ENCODE measurements at regions not wholly inside any gene's neighbourhood (a gene's known extent, or its start where the extent isn't known, plus 50 kb on each side); places are given as distances from the start of the nearest gene placed in this dataset.

- Histone ChIP-seq H3K9me3 (ENCODE audit: control insufficient read depth, insufficient read depth, low read depth, low read length) (no peaks in the 10 kb centered on the region), H3K9ac (ENCODE audit: low read length) (no peak overlapping the region), H3K27ac (ENCODE audit: low read depth, low read length) (no peak overlapping the region), H3K4me3 (ENCODE audit: low read depth, low read length) (no peak overlapping the region), H3K27me3 (ENCODE audit: control insufficient read depth, insufficient read depth, low read length) (no peaks in the 10 kb centered on the region), H3K4me1 (ENCODE audit: control insufficient read depth, insufficient read depth, low read length) (0 out of 2 replicates have a peak, but pooled peaks cover under 1% of the 10 kb centered on the region), H3K36me3 (ENCODE audit: control insufficient read depth, insufficient read depth, low read length) (no peaks in the 10 kb centered on the region)
Measured at GRCh38 chr15:98400120-98400519, 248.2 kb upstream of the IGF1R start.

- H3K9me3 ChIP-seq (ENCODE audit: control insufficient read depth, insufficient read depth, low read depth, low read length), result no peaks in the 10 kb centered on the region
Measured at GRCh38 chr15:98401029-98401428, 247.3 kb upstream of the IGF1R start.

DNA sequence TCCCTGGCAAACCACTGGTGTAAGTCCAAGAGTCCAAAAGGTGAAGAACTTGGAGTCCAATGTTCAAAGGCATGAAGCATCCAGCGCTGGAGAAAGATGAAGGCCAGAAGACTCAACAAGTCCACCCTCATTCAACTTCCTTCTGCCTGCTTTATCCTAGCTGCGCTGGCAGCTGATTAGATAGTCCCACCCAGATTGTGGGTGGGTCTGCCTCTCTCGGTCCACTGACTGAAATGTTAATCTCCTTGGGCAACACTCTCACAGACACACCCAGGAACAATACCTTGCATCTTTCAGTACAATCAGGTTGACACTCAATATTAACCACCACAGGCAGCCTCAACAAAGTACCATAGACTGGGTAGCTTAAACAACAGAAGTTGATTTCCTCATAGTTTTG, 245.9 kb upstream of the IGF1R start:
- H3K4me3 ChIP-seq (ENCODE audit: low read depth, low read length), result no peak overlapping the region
- no peak overlapping the region for H3K9ac ChIP-seq (ENCODE audit: low read length)
- H3K4me1 ChIP-seq (ENCODE audit: control insufficient read depth, insufficient read depth, low read length), result no peaks in the 10 kb centered on the region
- no peaks in the 10 kb centered on the region for H3K36me3 ChIP-seq (ENCODE audit: control insufficient read depth, insufficient read depth, low read length)
- no peaks in the 10 kb centered on the region for H3K9me3 ChIP-seq (ENCODE audit: control insufficient read depth, insufficient read depth, low read depth, low read length)
- no peak overlapping the region for H3K27ac ChIP-seq (ENCODE audit: low read depth, low read length)
- H3K27me3 ChIP-seq (ENCODE audit: control insufficient read depth, insufficient read depth, low read length), result no peaks in the 10 kb centered on the region

More at GRCh38 chr15:98401029-98401428, 247.3 kb upstream of the IGF1R start:
- no peak overlapping the region for H3K9ac ChIP-seq (ENCODE audit: low read length)
- H3K4me3 ChIP-seq (ENCODE audit: low read depth, low read length), result no peak overlapping the region
- no peak overlapping the region for H3K27ac ChIP-seq (ENCODE audit: low read depth, low read length)
- no peaks in the 10 kb centered on the region for H3K36me3 ChIP-seq (ENCODE audit: control insufficient read depth, insufficient read depth, low read length)
- no peaks in the 10 kb centered on the region for H3K27me3 ChIP-seq (ENCODE audit: control insufficient read depth, insufficient read depth, low read length)
- H3K4me1 ChIP-seq (ENCODE audit: control insufficient read depth, insufficient read depth, low read length), result no peaks in the 10 kb centered on the region

DNA sequence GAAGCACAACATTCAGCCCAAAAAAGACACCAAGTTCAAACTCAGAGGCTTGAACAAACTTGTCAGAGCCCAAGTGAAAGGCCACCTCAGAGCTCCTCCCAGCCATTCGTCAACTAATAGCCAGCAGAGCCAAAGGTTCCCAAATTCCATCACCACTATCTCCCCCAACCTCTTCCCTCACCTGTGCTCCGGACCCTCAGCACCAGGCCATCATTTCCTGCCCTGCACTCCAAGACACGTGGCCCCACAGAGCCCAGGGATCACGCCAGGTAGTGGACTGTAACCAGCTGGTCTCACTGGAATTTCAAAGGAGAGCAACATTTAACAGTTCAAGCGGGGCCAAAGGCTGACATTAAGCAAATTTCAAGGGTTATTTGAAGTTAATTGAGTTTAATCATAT, 245.2 kb upstream of the IGF1R start:
- Histone ChIP-seq H3K4me3 (ENCODE audit: low read depth, low read length) (no peak overlapping the region), H3K36me3 (ENCODE audit: control insufficient read depth, insufficient read depth, low read length) (no peaks in the 10 kb centered on the region), H3K4me1 (ENCODE audit: control insufficient read depth, insufficient read depth, low read length) (no peaks in the 10 kb centered on the region), H3K9me3 (ENCODE audit: control insufficient read depth, insufficient read depth, low read depth, low read length) (no peaks in the 10 kb centered on the region), H3K9ac (ENCODE audit: low read length) (no peak overlapping the region), H3K27ac (ENCODE audit: low read depth, low read length) (no peak overlapping the region), H3K27me3 (ENCODE audit: control insufficient read depth, insufficient read depth, low read length) (no peaks in the 10 kb centered on the region)

DNA sequence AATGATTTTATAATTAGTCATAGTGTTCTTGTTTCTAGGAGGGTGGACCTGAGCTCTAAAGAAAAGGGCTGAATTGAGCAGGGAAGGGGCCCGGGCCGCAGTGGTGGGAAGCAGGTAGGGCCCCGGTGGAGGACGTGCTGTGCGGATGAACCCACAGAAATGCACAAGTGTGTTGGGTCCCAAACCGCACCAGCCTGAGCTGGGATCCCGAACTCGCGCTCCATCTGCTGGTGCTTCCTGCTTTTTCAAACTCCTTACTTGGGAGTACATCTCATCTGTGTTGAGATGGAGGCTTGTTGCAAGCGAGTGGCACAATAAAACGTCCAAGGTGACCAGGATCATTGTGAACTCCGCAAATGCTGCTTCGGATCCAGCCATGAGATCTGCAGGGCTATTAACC, 244.8 kb upstream of the IGF1R start:
- H3K9ac ChIP-seq (ENCODE audit: low read length), result no peak overlapping the region
- H3K27ac ChIP-seq (ENCODE audit: low read depth, low read length), result no peak overlapping the region
- no peaks in the 10 kb centered on the region for H3K36me3 ChIP-seq (ENCODE audit: control insufficient read depth, insufficient read depth, low read length)
- no peaks in the 10 kb centered on the region for H3K9me3 ChIP-seq (ENCODE audit: control insufficient read depth, insufficient read depth, low read depth, low read length)
- no peaks in the 10 kb centered on the region for H3K27me3 ChIP-seq (ENCODE audit: control insufficient read depth, insufficient read depth, low read length)
- H3K4me3 ChIP-seq (ENCODE audit: low read depth, low read length), result no peak overlapping the region
- H3K4me1 ChIP-seq (ENCODE audit: control insufficient read depth, insufficient read depth, low read length), result no peaks in the 10 kb centered on the region

- no peaks in the 10 kb centered on the region for H3K4me1 ChIP-seq (ENCODE audit: control insufficient read depth, insufficient read depth, low read length)
- H3K4me3 ChIP-seq (ENCODE audit: low read depth, low read length), result no peak overlapping the region
- H3K36me3 ChIP-seq (ENCODE audit: control insufficient read depth, insufficient read depth, low read length), result no peaks in the 10 kb centered on the region
- no peaks in the 10 kb centered on the region for H3K9me3 ChIP-seq (ENCODE audit: control insufficient read depth, insufficient read depth, low read depth, low read length)
- no peaks in the 10 kb centered on the region for H3K27me3 ChIP-seq (ENCODE audit: control insufficient read depth, insufficient read depth, low read length)
- H3K9ac ChIP-seq (ENCODE audit: low read length), result no peak overlapping the region
- H3K27ac ChIP-seq (ENCODE audit: low read depth, low read length), result no peak overlapping the region
Measured at GRCh38 chr15:98405013-98405412, 243.3 kb upstream of the IGF1R start.

DNA sequence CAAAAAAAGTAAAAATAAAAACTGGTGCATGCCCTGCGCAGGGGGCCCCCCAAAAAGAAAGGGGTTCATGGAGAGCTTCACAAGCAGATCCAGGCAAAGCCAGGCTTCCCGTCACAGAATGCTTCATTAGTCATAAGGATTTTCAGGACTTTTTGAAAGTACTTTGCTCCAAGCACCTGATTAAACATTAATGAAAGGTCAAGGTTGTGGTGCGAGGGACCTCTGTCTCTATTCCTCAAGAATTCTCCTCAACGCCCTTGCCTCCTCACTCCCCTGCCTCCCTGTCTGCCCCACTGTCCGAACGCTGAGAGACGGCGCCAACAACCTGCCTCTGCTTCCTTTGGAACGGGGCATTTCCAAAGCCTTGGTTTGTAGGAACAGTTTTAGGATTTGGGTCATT, 240.1 kb upstream of the IGF1R start:
- Histone ChIP-seq H3K4me1 (ENCODE audit: control insufficient read depth, insufficient read depth, low read length) (no peaks in the 10 kb centered on the region), H3K4me3 (ENCODE audit: low read depth, low read length) (no peak overlapping the region), H3K27me3 (ENCODE audit: control insufficient read depth, insufficient read depth, low read length) (no peaks in the 10 kb centered on the region; the same call in 1 of the 2 replicates), H3K36me3 (ENCODE audit: control insufficient read depth, insufficient read depth, low read length) (no peaks in the 10 kb centered on the region), H3K9me3 (ENCODE audit: control insufficient read depth, insufficient read depth, low read depth, low read length) (peaks cover 7% of the 10 kb centered on the region; the same call in 1 of the 2 replicates), H3K9ac (ENCODE audit: low read length) (no peak overlapping the region), H3K27ac (ENCODE audit: low read depth, low read length) (no peak overlapping the region)

DNA sequence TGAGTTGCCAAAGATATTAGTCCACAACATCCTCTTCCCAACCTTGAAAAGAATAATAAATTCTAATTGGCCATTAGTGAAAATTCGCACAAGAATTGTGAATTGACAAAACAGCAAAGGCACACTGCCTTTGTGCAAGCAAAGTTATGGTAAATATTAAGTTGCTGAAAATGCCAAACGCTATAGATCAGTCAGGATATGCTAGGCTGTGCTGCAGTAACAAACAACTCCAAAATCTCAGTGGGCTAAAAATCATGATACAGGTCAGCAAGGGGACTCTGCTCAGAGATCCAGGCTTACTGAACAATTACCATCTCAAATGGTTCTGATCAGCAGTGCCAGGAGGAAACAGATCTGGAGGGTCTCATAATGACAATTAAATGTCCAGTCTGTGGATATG, 238.0 kb upstream of the IGF1R start:
- H3K9me3 ChIP-seq (ENCODE audit: control insufficient read depth, insufficient read depth, low read depth, low read length), result peaks cover 7% of the 10 kb centered on the region; the same call in 1 of the 2 replicates
- H3K9ac ChIP-seq (ENCODE audit: low read length), result no peak overlapping the region
- no peak overlapping the region for H3K4me3 ChIP-seq (ENCODE audit: low read depth, low read length)
- H3K27me3 ChIP-seq (ENCODE audit: control insufficient read depth, insufficient read depth, low read length), result no peaks in the 10 kb centered on the region; the same call in 1 of the 2 replicates
- H3K36me3 ChIP-seq (ENCODE audit: control insufficient read depth, insufficient read depth, low read length), result no peaks in the 10 kb centered on the region
- no peaks in the 10 kb centered on the region for H3K4me1 ChIP-seq (ENCODE audit: control insufficient read depth, insufficient read depth, low read length)
- H3K27ac ChIP-seq (ENCODE audit: low read depth, low read length), result no peak overlapping the region

- Histone ChIP-seq H3K36me3 (ENCODE audit: control insufficient read depth, insufficient read depth, low read length) (no peaks in the 10 kb centered on the region), H3K9ac (ENCODE audit: low read length) (no peak overlapping the region), H3K27me3 (ENCODE audit: control insufficient read depth, insufficient read depth, low read length) (no peaks in the 10 kb centered on the region; the same call in none of the 2 replicates), H3K4me1 (ENCODE audit: control insufficient read depth, insufficient read depth, low read length) (no peaks in the 10 kb centered on the region), H3K27ac (ENCODE audit: low read depth, low read length) (no peak overlapping the region), H3K4me3 (ENCODE audit: low read depth, low read length) (no peak overlapping the region), H3K9me3 (ENCODE audit: control insufficient read depth, insufficient read depth, low read depth, low read length) (peaks cover 7% of the 10 kb centered on the region; the same call in 1 of the 2 replicates)
Measured at GRCh38 chr15:98412852-98413251, 235.5 kb upstream of the IGF1R start.

GRCh38 chr15:98413933-98414546, 234.3 kb upstream of the IGF1R start:
- no peak overlapping the region for H3K27ac ChIP-seq (ENCODE audit: low read depth, low read length)
- no peaks in the 10 kb centered on the region for H3K4me1 ChIP-seq (ENCODE audit: control insufficient read depth, insufficient read depth, low read length)
- peaks cover 7% of the 10 kb centered on the region; the same call in 1 of the 2 replicates for H3K9me3 ChIP-seq (ENCODE audit: control insufficient read depth, insufficient read depth, low read depth, low read length)
- no peaks in the 10 kb centered on the region for H3K36me3 ChIP-seq (ENCODE audit: control insufficient read depth, insufficient read depth, low read length)
- H3K27me3 ChIP-seq (ENCODE audit: control insufficient read depth, insufficient read depth, low read length), result no peaks in the 10 kb centered on the region; the same call in none of the 2 replicates
- no peak overlapping the region for H3K9ac ChIP-seq (ENCODE audit: low read length)
- no peak overlapping the region for H3K4me3 ChIP-seq (ENCODE audit: low read depth, low read length)

DNA sequence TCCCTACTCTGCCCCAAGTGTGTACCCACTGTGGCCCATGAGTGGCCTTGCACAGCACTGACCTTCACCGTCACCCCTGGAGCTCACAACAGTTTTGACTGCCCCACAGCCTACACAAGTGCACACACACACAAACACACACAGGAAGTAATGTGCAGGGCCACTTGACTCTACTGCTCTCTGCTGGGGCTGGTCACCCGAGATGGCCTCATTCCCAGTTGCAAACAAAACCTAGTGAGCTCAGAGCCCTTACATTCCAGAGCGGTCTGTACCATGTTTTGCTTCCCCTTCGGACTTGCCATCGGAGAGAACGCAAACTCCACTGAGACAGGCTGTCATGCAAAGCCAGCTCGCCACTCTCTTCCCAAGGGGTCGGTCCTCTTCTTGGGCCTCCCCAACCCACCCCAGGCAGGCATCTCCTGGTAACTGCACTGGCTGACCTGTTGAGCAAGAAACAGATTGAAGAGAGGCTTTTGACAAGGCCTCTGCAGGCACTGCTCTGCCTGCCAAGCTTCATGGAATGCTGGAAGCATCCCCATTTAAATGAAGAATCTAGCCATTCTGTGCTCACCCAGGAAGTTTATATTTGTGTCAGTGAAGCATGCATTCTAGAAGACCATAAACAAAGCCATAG, 232.0 kb upstream of the IGF1R start:
- Histone ChIP-seq H3K4me3 (ENCODE audit: low read depth, low read length) (no peak overlapping the region), H3K27ac (ENCODE audit: low read depth, low read length) (no peak overlapping the region), H3K9me3 (ENCODE audit: control insufficient read depth, insufficient read depth, low read depth, low read length) (no peaks in the 10 kb centered on the region), H3K4me1 (ENCODE audit: control insufficient read depth, insufficient read depth, low read length) (peaks cover 8% of the 10 kb centered on the region), H3K27me3 (ENCODE audit: control insufficient read depth, insufficient read depth, low read length) (peaks cover 12% of the 10 kb centered on the region), H3K9ac (ENCODE audit: low read length) (no peak overlapping the region), H3K36me3 (ENCODE audit: control insufficient read depth, insufficient read depth, low read length) (no peaks in the 10 kb centered on the region)

Data from HUES6 (cell line).